GM19351 (cell line): ENCODE measurements at regions not wholly inside any gene's neighbourhood (a gene's known extent, or its start where the extent isn't known, plus 50 kb on each side); places are given as distances from the start of the nearest gene placed in this dataset.

Experiments used
- ATAC-seq: cut with Tn5 transposase; IDR thresholded peaks from one replicate; pipeline ENCODE4 v1.9.1; 2021; ENCODE audit warnings: mild to moderate bottlenecking, moderate library complexity; ENCODE audit not compliant: unreplicated experiment

- ATAC-seq, result no peak
These were observed 103.4 kb upstream of the MAP1LC3B2 start for GRCh38 chr12:116455540-116456329.

- no peak for ATAC-seq
These were observed 102.7 kb upstream of the MAP1LC3B2 start for GRCh38 chr12:116456330-116457082.

GRCh38 chr12:116458492-116458891 lies 100.7 kb upstream of the MAP1LC3B2 start:
- peak; percentile 45 for ATAC-seq

GRCh38 chr12:116459011-116459875 lies 99.9 kb upstream of the MAP1LC3B2 start:
- peak; percentile 66 for ATAC-seq

GRCh38 chr12:116459916-116460663 lies 99.1 kb upstream of the MAP1LC3B2 start:
- ATAC-seq, result no peak

- no peak for ATAC-seq
These were observed 98.1 kb upstream of the MAP1LC3B2 start for GRCh38 chr12:116461060-116461459.

- ATAC-seq, result no peak
These were observed 95.8 kb upstream of the MAP1LC3B2 start for GRCh38 chr12:116463366-116463765.

- no peak for ATAC-seq
These were observed 93.8 kb upstream of the MAP1LC3B2 start for GRCh38 chr12:116465407-116465806.

GRCh38 chr12:116465856-116466255 lies 93.3 kb upstream of the MAP1LC3B2 start:
- ATAC-seq, result no peak

- no peak for ATAC-seq
These were observed 92.6 kb upstream of the MAP1LC3B2 start for GRCh38 chr12:116466536-116466935.

GRCh38 chr12:116469344-116469743 lies 89.8 kb upstream of the MAP1LC3B2 start:
- no peak for ATAC-seq

GRCh38 chr12:116471544-116471943 lies 87.6 kb upstream of the MAP1LC3B2 start:
- no peak for ATAC-seq

- no peak for ATAC-seq
These were observed 87.0 kb upstream of the MAP1LC3B2 start for GRCh38 chr12:116472193-116472592.

- ATAC-seq, result no peak
These were observed 85.8 kb upstream of the MAP1LC3B2 start for GRCh38 chr12:116473416-116473815.

GRCh38 chr12:116474331-116474730 lies 84.8 kb upstream of the MAP1LC3B2 start:
- ATAC-seq, result no peak

GRCh38 chr12:116474899-116475298 lies 84.3 kb upstream of the MAP1LC3B2 start:
- no peak for ATAC-seq

- ATAC-seq, result no peak
These were observed 82.9 kb upstream of the MAP1LC3B2 start for GRCh38 chr12:116476227-116476822.

GRCh38 chr12:116478243-116478773 lies 80.9 kb upstream of the MAP1LC3B2 start:
- no peak for ATAC-seq

GRCh38 chr12:116480210-116480810 lies 78.9 kb upstream of the MAP1LC3B2 start:
- no peak for ATAC-seq
